SK-N-SH (cell line): ENCODE measurements at regions not wholly inside any gene's neighbourhood (a gene's known extent, or its start where the extent isn't known, plus 50 kb on each side); places are given as distances from the start of the nearest gene placed in this dataset.

ENCODE experiments used
- CTCF ChIP-seq: fragments of 200-600 bp; sonication (generic); IDR thresholded peaks from 2 replicates; pipeline ENCODE4 v1.6.1; 2017; ENCODE audit warnings: antibody characterized with exemption, mild to moderate bottlenecking, moderate library complexity
- ELF1 ChIP-seq: IDR thresholded peaks from 2 replicates; pipeline ENCODE4 v1.4.0; 2012
- EP300 ChIP-seq, 2 experiments: IDR thresholded peaks; 2 replicates each; pipeline versions ENCODE4 v1.4.0 to v1.6.1; 2012; ENCODE audit warnings: borderline replicate concordance in 1 of 2, low read depth in 1 of 2, low read length in 1 of 2
- EZH2phosphoT487 ChIP-seq: fragments of 200-600 bp; sonication (generic); IDR thresholded peaks from 2 replicates; pipeline ENCODE4 v1.6.1; 2017; ENCODE audit warnings: low read depth, mixed run types, mild to moderate bottlenecking, antibody characterized with exemption, moderate library complexity, borderline replicate concordance
- FOSL2 ChIP-seq: IDR thresholded peaks from 2 replicates; pipeline ENCODE4 v1.4.0; 2012; ENCODE audit warnings: low read depth, mild to moderate bottlenecking, moderate library complexity, borderline replicate concordance
- GABPA ChIP-seq: IDR thresholded peaks from 2 replicates; pipeline ENCODE4 v1.4.0; 2012; ENCODE audit warnings: low read depth, mild to moderate bottlenecking
- JUND ChIP-seq: IDR thresholded peaks from 2 replicates; pipeline ENCODE4 v1.4.0; 2012
- MXI1 ChIP-seq: IDR thresholded peaks from 2 replicates; pipeline ENCODE4 v1.6.1; 2012; ENCODE audit warnings: mild to moderate bottlenecking, low read depth, low read length, improper control_type of control experiment
- POLR2AphosphoS5 ChIP-seq: IDR thresholded peaks from 2 replicates; pipeline ENCODE4 v1.6.1; 2012; ENCODE audit warnings: low read depth, low read length
- TEAD4 ChIP-seq: IDR thresholded peaks from 2 replicates; pipeline ENCODE4 v1.4.0; 2012; ENCODE audit warnings: mild to moderate bottlenecking, borderline replicate concordance; ENCODE audit not compliant: insufficient read depth
- TF ChIP-seq, protein P1 (sequence below): IDR thresholded peaks from 2 replicates; pipeline ENCODE4 v1.4.0; 2012; ENCODE audit warnings: low read depth
- TF ChIP-seq, protein P2 (sequence below): fragments of 150-350 bp; IDR thresholded peaks from 2 replicates; pipeline ENCODE4 v1.6.1; 2017; ENCODE audit warnings: antibody characterized with exemption, low read length, low read depth, borderline replicate concordance

DNA sequence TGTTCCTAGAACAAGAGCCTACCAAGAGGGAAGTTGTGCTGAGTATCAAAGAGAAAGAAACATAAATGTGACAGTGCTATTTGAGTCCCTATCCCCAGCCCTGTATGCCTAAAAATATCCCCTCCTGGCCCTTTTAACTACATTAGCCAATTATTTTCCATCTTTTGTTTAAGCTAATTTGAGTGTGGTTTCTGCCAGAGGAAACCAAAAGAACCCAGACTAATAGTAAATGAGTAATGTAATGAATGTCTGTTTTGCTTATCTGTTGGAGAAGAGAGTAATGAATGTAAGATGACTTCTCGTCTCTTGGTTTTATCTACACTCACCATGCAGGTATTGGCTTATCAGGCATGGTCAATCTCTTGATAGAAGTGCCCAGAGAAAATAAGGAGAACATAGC lies 134.4 kb upstream of the CDK1 start:
- TF ChIP-seq CTCF (no peak), EP300 (IDR thresholded peaks at IDR 0.05; ENCODE audit: borderline replicate concordance in 1 of 2, low read depth in 1 of 2, low read length in 1 of 2) (peak; percentile 46 to 85; a peak in 3 of 4 replicates), POLR2AphosphoS5 (peak; percentile 50; the same call in 1 of the 2 replicates), JUND (peak; percentile 57; the same call in 1 of the 2 replicates), GABPA (no peak), MXI1 (no peak), FOSL2 (no peak), ELF1 (no peak), EZH2phosphoT487 (no peak), TEAD4 (no peak)
- TF ChIP-seq, protein P1, sequence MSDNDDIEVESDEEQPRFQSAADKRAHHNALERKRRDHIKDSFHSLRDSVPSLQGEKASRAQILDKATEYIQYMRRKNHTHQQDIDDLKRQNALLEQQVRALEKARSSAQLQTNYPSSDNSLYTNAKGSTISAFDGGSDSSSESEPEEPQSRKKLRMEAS = no peak
- TF ChIP-seq, protein P2, sequence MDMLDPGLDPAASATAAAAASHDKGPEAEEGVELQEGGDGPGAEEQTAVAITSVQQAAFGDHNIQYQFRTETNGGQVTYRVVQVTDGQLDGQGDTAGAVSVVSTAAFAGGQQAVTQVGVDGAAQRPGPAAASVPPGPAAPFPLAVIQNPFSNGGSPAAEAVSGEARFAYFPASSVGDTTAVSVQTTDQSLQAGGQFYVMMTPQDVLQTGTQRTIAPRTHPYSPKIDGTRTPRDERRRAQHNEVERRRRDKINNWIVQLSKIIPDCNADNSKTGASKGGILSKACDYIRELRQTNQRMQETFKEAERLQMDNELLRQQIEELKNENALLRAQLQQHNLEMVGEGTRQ = no peak
